Activated CD4-positive, alpha-beta T cell treated with anti-CD3 and anti-CD28 coated beads, Interleukin-2, amount 10 ng/mL, durations not matched to agents 7 days and 5 days (primary cell): ENCODE measurements at regions not wholly inside any gene's neighbourhood (a gene's known extent, or its start where the extent isn't known, plus 50 kb on each side); places are given as distances from the start of the nearest gene placed in this dataset.

ENCODE experiments used
- CTCF ChIA-PET: fragments of 350-600 bp; sonication (Branson Sonifier 250); formaldehyde crosslinking; loops from one replicate; lab custom pipeline; 2021; ENCODE audit warnings: antibody characterized with exemption; lab: Charles Lee
- POLR2A ChIA-PET: fragments of 350-600 bp; sonication (Branson Sonifier 250); formaldehyde crosslinking; loops from one replicate; lab custom pipeline; 2021; ENCODE audit warnings: antibody characterized with exemption; lab: Charles Lee
- DNase-seq: peaks from one replicate; pipeline ENCODE4 v3.0.0-alpha.2; 2020
- H3K27ac Mint-ChIP-seq: one replicate; pipeline ENCODE4 v1.8.0; 2021; ENCODE audit warnings: mild to moderate bottlenecking, moderate library complexity, mixed read lengths
- H3K27me3 Mint-ChIP-seq: one replicate; pipeline ENCODE4 v1.8.0; 2021; ENCODE audit warnings: mixed read lengths
- H3K36me3 Mint-ChIP-seq: one replicate; pipeline ENCODE4 v1.8.0; 2021; ENCODE audit warnings: low read depth, mixed read lengths
- H3K4me1 Mint-ChIP-seq: one replicate; pipeline ENCODE4 v1.8.0; 2021; ENCODE audit warnings: mixed read lengths
- H3K4me3 Mint-ChIP-seq: one replicate; pipeline ENCODE4 v1.8.0; 2021; ENCODE audit warnings: mild to moderate bottlenecking, moderate library complexity, mixed read lengths
- H3K9me3 Mint-ChIP-seq: one replicate; pipeline ENCODE4 v1.8.0; 2021; ENCODE audit warnings: mixed read lengths

GRCh38 chr13:54183166-54183565 lies 1154.6 kb downstream of the OLFM4 start:
- DNase-seq, result no peak
- POLR2A ChIA-PET, result no interaction called here

GRCh38 chr13:54183728-54184127 lies 1155.1 kb downstream of the OLFM4 start:
- H3K27ac Mint-ChIP-seq, result no peak overlapping the region
- POLR2A ChIA-PET, result no interaction called here

More at GRCh38 chr13:54183166-54183565, 1154.6 kb downstream of the OLFM4 start:
- no peaks in the 10 kb centered on the region for H3K27me3 Mint-ChIP-seq
- no peak overlapping the region for H3K27ac Mint-ChIP-seq
- CTCF ChIA-PET, result no interaction called here
- H3K4me1 Mint-ChIP-seq, result no peaks in the 10 kb centered on the region
- peaks cover 5% of the 10 kb centered on the region for H3K9me3 Mint-ChIP-seq
- H3K4me3 Mint-ChIP-seq, result no peak overlapping the region
- H3K36me3 Mint-ChIP-seq, result no peaks in the 10 kb centered on the region

GRCh38 chr13:54184576-54184975 lies 1156.0 kb downstream of the OLFM4 start:
- DNase-seq, result no peak
- ChIA-PET POLR2A (no interaction called here), CTCF (no interaction called here)
- Mint-ChIP-seq H3K27me3 (no peaks in the 10 kb centered on the region), H3K4me1 (no peaks in the 10 kb centered on the region), H3K4me3 (no peak overlapping the region), H3K9me3 (peaks cover 9% of the 10 kb centered on the region), H3K27ac (no peak overlapping the region), H3K36me3 (no peaks in the 10 kb centered on the region)

More at GRCh38 chr13:54183728-54184127, 1155.1 kb downstream of the OLFM4 start:
- Mint-ChIP-seq H3K4me1 (no peaks in the 10 kb centered on the region), H3K36me3 (no peaks in the 10 kb centered on the region), H3K4me3 (no peak overlapping the region), H3K9me3 (peaks cover 5% of the 10 kb centered on the region), H3K27me3 (no peaks in the 10 kb centered on the region)
- CTCF ChIA-PET, result no interaction called here
- no peak for DNase-seq

GRCh38 chr13:54185101-54185500 lies 1156.5 kb downstream of the OLFM4 start:
- ChIA-PET CTCF (no interaction called here), POLR2A (no interaction called here)
- Mint-ChIP-seq H3K4me1 (no peaks in the 10 kb centered on the region), H3K4me3 (no peak overlapping the region), H3K9me3 (peaks cover 9% of the 10 kb centered on the region), H3K27ac (no peak overlapping the region), H3K36me3 (no peaks in the 10 kb centered on the region), H3K27me3 (no peaks in the 10 kb centered on the region)
- DNase-seq, result no peak

- ChIA-PET POLR2A (no interaction called here), CTCF (no interaction called here)
- H3K4me3 Mint-ChIP-seq, result no peak overlapping the region
- H3K27me3 Mint-ChIP-seq, result no peaks in the 10 kb centered on the region
- H3K27ac Mint-ChIP-seq, result no peak overlapping the region
- no peaks in the 10 kb centered on the region for H3K4me1 Mint-ChIP-seq
- no peaks in the 10 kb centered on the region for H3K36me3 Mint-ChIP-seq
- H3K9me3 Mint-ChIP-seq, result peaks cover 9% of the 10 kb centered on the region
- no peak for DNase-seq
Measured at GRCh38 chr13:54185785-54186184, 1157.2 kb downstream of the OLFM4 start.

- Mint-ChIP-seq H3K36me3 (no peaks in the 10 kb centered on the region), H3K9me3 (peaks cover 9% of the 10 kb centered on the region), H3K4me3 (no peak overlapping the region), H3K27me3 (no peaks in the 10 kb centered on the region), H3K4me1 (no peaks in the 10 kb centered on the region), H3K27ac (no peak overlapping the region)
- POLR2A ChIA-PET, result no interaction called here
- DNase-seq, result no peak
- CTCF ChIA-PET, result no interaction called here
Measured at GRCh38 chr13:54187461-54187860, 1158.8 kb downstream of the OLFM4 start.

GRCh38 chr13:54194233-54195024 lies 1165.8 kb downstream of the OLFM4 start:
- Mint-ChIP-seq H3K27me3 (no peaks in the 10 kb centered on the region), H3K27ac (no peak overlapping the region), H3K9me3 (peaks cover under 1% of the 10 kb centered on the region), H3K4me3 (no peak overlapping the region), H3K36me3 (no peaks in the 10 kb centered on the region), H3K4me1 (no peaks in the 10 kb centered on the region)
- POLR2A ChIA-PET, result no interaction called here
- no peak for DNase-seq
- CTCF ChIA-PET, result no interaction called here

- POLR2A ChIA-PET, result no interaction called here
- H3K9me3 Mint-ChIP-seq, result no peaks in the 10 kb centered on the region
- no peaks in the 10 kb centered on the region for H3K4me1 Mint-ChIP-seq
- H3K4me3 Mint-ChIP-seq, result no peak overlapping the region
- H3K27me3 Mint-ChIP-seq, result no peaks in the 10 kb centered on the region
- H3K36me3 Mint-ChIP-seq, result no peaks in the 10 kb centered on the region
- CTCF ChIA-PET, result no interaction called here
- DNase-seq, result no peak
- no peak overlapping the region for H3K27ac Mint-ChIP-seq
Measured at GRCh38 chr13:54196684-54197083, 1168.1 kb downstream of the OLFM4 start.

- H3K4me3 Mint-ChIP-seq, result no peak overlapping the region
- peaks cover 2% of the 10 kb centered on the region for H3K9me3 Mint-ChIP-seq
Measured at GRCh38 chr13:54198911-54199310, 1170.3 kb downstream of the OLFM4 start.

GRCh38 chr13:54206626-54207025 lies 1178.0 kb downstream of the OLFM4 start:
- Mint-ChIP-seq H3K4me1 (no peaks in the 10 kb centered on the region), H3K27ac (no peak overlapping the region), H3K4me3 (no peak overlapping the region), H3K27me3 (no peaks in the 10 kb centered on the region), H3K9me3 (peaks cover 5% of the 10 kb centered on the region), H3K36me3 (no peaks in the 10 kb centered on the region)
- CTCF ChIA-PET, result no interaction called here
- POLR2A ChIA-PET, result no interaction called here
- DNase-seq, result no peak

More at GRCh38 chr13:54198911-54199310, 1170.3 kb downstream of the OLFM4 start:
- Mint-ChIP-seq H3K36me3 (no peaks in the 10 kb centered on the region), H3K27me3 (no peaks in the 10 kb centered on the region), H3K27ac (no peak overlapping the region), H3K4me1 (no peaks in the 10 kb centered on the region)
- DNase-seq, result no peak
- POLR2A ChIA-PET, result no interaction called here
- CTCF ChIA-PET, result no interaction called here

- ChIA-PET CTCF (no interaction called here), POLR2A (no interaction called here)
- Mint-ChIP-seq H3K27me3 (no peaks in the 10 kb centered on the region), H3K9me3 (peaks cover 4% of the 10 kb centered on the region), H3K4me3 (no peak overlapping the region), H3K36me3 (no peaks in the 10 kb centered on the region), H3K4me1 (no peaks in the 10 kb centered on the region), H3K27ac (no peak overlapping the region)
- no peak for DNase-seq
Measured at GRCh38 chr13:54210397-54211049, 1181.9 kb downstream of the OLFM4 start.

GRCh38 chr13:54216221-54216620 lies 1187.6 kb downstream of the OLFM4 start:
- Mint-ChIP-seq H3K27ac (no peak overlapping the region), H3K36me3 (no peaks in the 10 kb centered on the region), H3K9me3 (peaks cover 6% of the 10 kb centered on the region), H3K4me3 (no peak overlapping the region), H3K27me3 (no peaks in the 10 kb centered on the region), H3K4me1 (no peaks in the 10 kb centered on the region)
- no peak for DNase-seq
- ChIA-PET POLR2A (no interaction called here), CTCF (no interaction called here)

GRCh38 chr13:54226876-54227275 lies 1198.3 kb downstream of the OLFM4 start:
- no peaks in the 10 kb centered on the region for H3K27me3 Mint-ChIP-seq
- no peaks in the 10 kb centered on the region for H3K4me1 Mint-ChIP-seq
- DNase-seq, result no peak
- no peak overlapping the region for H3K4me3 Mint-ChIP-seq
- CTCF ChIA-PET, result no interaction called here
- no peaks in the 10 kb centered on the region for H3K36me3 Mint-ChIP-seq
- H3K9me3 Mint-ChIP-seq, result peaks cover 8% of the 10 kb centered on the region
- no peak overlapping the region for H3K27ac Mint-ChIP-seq
- POLR2A ChIA-PET, result no interaction called here
